T47D (cell line): ENCODE measurements at regions not wholly inside any gene's neighbourhood (a gene's known extent, or its start where the extent isn't known, plus 50 kb on each side); places are given as distances from the start of the nearest gene placed in this dataset.

Experiments used
- DNase-seq, 2 experiments: peaks; one replicate each; pipeline versions ENCODE4 v3.0.0 to v3.0.0-alpha.2; 2011 to 2012; ENCODE audit warnings: low read depth in 1 of 2, low spot score in 1 of 2
- JUND ChIP-seq: IDR thresholded peaks from 2 replicates; pipeline ENCODE4 v1.6.1; 2012; ENCODE audit warnings: low read depth
- in situ Hi-C: cut with HindIII; loops from 2 replicates; pipeline ENCODE4 v1.10.0; 2016; ENCODE audit warnings: low sequenced_read_pairs, low pct_unique_long_range_greater_than_20kb

GRCh38 chr5:34521628-34522290 is 134.4 kb upstream of the RAI14 start:
- no peak for DNase-seq
- in situ Hi-C loops, result no loop called here
- no peak for TF ChIP-seq JUND

- in situ Hi-C loops, result no loop called here
- peak; percentile 55 to 81 for DNase-seq
These were observed 133.3 kb upstream of the RAI14 start for GRCh38 chr5:34522599-34523386.

DNA sequence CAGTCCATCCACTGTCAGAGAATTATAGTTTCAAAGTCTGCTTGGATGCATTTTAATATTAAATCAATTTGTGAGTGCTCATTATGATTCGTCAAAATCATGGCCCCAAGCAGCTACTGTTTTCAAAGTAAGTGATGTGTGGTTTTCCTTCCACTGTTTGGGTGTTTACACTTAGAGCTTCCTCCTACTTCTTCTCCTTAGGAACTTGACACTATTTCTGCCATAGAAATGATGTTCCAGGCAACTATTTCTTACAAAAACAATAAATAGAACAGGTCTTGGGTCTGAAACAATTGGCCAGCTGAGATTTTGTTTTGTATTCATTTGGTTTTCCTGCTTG is 132.8 kb upstream of the RAI14 start:
- in situ Hi-C loops, result no loop called here
- no peak for TF ChIP-seq JUND
- DNase-seq, result no peak

More at GRCh38 chr5:34522599-34523386, 133.3 kb upstream of the RAI14 start:
- no peak for TF ChIP-seq JUND

GRCh38 chr5:34524123-34524522 is 132.0 kb upstream of the RAI14 start:
- DNase-seq, result no peak
- in situ Hi-C loops, result no loop called here
- TF ChIP-seq JUND, result no peak

- in situ Hi-C loops, result no loop called here
- no peak for TF ChIP-seq JUND
- no peak for DNase-seq
These were observed 130.4 kb upstream of the RAI14 start for GRCh38 chr5:34525761-34526160.

- in situ Hi-C loops, result no loop called here
- TF ChIP-seq JUND, result no peak
- no peak for DNase-seq
These were observed 129.3 kb upstream of the RAI14 start for GRCh38 chr5:34526682-34527305.

GRCh38 chr5:34529581-34530331 is 126.4 kb upstream of the RAI14 start:
- no peak for DNase-seq
- no peak for TF ChIP-seq JUND
- in situ Hi-C loops, result no loop called here

- no peak for DNase-seq
- no peak for TF ChIP-seq JUND
- in situ Hi-C loops, result no loop called here
These were observed 125.5 kb upstream of the RAI14 start for GRCh38 chr5:34530637-34531036.

DNA sequence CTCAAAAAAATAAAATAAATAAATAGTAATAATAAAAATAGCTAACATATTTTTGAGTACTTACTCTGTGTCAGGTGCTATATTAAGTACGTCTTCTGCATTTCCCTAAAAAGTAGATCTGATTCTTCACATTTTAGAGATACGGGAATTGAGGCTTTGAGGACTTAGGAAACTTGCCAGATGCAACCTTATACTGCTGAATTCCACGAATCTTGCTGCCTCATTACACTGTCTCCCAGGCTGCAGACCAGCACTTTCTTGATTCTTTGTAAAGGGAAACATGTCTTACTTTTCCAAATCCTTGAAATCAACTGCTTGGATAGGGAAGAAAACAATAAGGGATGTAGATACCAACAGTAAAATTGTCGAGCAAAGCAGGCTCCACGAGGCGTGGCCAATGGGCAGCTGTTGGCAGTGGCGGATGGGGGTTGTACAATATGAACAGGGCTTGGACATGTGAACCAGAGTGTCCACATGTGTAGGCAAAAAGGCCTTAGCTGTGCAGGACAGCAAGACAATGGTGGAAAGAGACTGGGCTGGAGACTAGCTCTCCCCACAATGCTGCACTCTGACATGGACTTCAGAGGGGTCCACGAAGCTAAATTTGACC is 124.3 kb upstream of the RAI14 start:
- no peak for TF ChIP-seq JUND
- in situ Hi-C loops, result no loop called here
- no peak for DNase-seq

DNA sequence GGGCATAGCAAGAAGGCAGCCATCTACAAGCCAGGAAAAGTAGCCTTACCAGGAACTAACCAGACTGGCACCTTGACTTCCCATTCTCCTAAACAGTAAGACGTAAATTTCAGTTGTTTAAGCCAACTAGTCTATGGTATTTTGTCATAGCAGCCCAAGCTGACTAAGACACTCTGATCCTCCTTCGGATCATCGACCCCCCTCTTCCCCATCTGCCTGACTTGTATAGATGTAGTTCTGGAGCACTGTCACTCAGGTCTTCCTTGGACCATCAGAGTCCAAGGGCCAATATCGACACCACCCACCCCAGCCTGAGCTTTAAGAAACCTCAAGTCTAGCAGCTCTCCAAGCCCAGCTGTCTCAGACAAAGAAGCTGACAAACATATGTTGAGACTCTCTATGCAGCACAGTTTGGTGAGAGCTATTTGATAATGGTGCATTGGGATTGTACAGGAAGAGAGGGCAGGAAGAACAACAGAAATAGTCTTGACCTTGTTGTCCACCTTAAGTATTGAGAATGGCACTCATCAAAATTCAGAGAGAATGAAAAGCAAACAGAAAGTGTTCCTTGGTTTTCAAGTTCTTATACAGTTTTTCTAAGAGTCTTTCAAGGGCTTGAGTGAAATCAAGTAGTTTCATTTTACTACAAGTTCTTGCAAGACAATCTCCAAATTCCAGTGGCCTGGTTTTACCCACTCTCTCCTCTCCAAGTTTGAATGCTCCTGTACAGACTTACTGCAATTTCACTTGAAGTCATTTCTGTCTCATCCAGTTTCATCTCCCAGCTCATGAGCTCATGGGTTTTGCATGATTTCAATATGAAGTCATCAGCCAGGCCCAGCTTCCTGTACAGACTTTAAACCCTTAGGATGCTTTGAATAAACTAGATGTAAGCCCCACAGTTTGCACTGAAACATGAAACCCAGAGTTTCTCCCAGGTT is 122.3 kb upstream of the RAI14 start:
- in situ Hi-C loops, result no loop called here
- TF ChIP-seq JUND, result no peak
- DNase-seq, result no peak

DNA sequence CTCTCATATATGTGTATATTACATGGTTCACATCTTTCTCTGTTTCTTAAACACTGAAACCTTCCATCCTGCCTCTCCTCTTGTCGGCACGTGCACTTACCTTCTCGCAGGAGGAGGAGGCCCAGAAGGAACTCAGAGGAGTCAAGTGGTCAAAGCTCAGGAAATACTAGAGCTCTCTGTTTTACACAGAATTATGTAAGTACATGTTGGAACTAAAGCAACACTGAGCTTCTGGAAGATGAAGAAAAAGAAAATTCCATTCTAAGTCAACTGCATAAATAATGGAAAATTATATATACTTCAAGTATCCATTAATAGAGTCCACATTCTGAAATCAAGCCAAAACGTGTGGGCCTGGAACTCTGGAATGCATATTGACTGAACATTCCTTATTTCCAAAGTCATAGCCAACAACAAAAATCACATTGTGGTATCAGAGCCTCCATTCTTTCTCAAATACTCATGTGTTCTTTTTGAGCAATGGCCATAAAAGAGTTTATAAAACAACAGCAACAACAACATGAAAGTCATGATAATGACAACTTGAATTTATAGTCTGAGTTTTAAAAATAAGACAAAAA is 121.5 kb upstream of the RAI14 start:
- in situ Hi-C loops, result no loop called here
- no peak for DNase-seq
- no peak for TF ChIP-seq JUND
